Glutamatergic neuron (in vitro differentiated cells): ENCODE measurements at regions not wholly inside any gene's neighbourhood (a gene's known extent, or its start where the extent isn't known, plus 50 kb on each side); places are given as distances from the start of the nearest gene placed in this dataset.

ENCODE experiments used
- DNase-seq: peaks from one replicate; pipeline ENCODE4 v3.0.0; 2022
- H3K27ac Mint-ChIP-seq: one replicate; pipeline ENCODE4 v1.8.0; 2020; ENCODE audit warnings: mild to moderate bottlenecking, mixed read lengths, inconsistent platforms; ENCODE audit not compliant: unreplicated experiment
- H3K27me3 Mint-ChIP-seq: one replicate; pipeline ENCODE4 v1.8.0; 2020; ENCODE audit warnings: mild to moderate bottlenecking, moderate library complexity, mixed read lengths, inconsistent platforms; ENCODE audit not compliant: unreplicated experiment
- H3K36me3 Mint-ChIP-seq: one replicate; pipeline ENCODE4 v1.8.0; 2020; ENCODE audit warnings: mild to moderate bottlenecking, mixed read lengths, inconsistent platforms; ENCODE audit not compliant: unreplicated experiment
- H3K4me1 Mint-ChIP-seq: one replicate; pipeline ENCODE4 v1.8.0; 2020; ENCODE audit warnings: mild to moderate bottlenecking, low read depth, mixed read lengths, inconsistent platforms; ENCODE audit not compliant: unreplicated experiment
- H3K4me3 Mint-ChIP-seq: one replicate; pipeline ENCODE4 v1.8.0; 2020; ENCODE audit warnings: mild to moderate bottlenecking, mixed read lengths, inconsistent platforms; ENCODE audit not compliant: unreplicated experiment
- H3K9me3 Mint-ChIP-seq: one replicate; pipeline ENCODE4 v1.8.0; 2020; ENCODE audit warnings: mild to moderate bottlenecking, moderate library complexity, mixed read lengths, inconsistent platforms; ENCODE audit not compliant: unreplicated experiment
- TF ChIP-seq, protein P1 (sequence below): fragments of 200-600 bp; sonication (generic); IDR thresholded peaks from one replicate; pipeline ENCODE4 v1.5.0; 2021; ENCODE audit not compliant: partially characterized antibody, unreplicated experiment

DNA sequence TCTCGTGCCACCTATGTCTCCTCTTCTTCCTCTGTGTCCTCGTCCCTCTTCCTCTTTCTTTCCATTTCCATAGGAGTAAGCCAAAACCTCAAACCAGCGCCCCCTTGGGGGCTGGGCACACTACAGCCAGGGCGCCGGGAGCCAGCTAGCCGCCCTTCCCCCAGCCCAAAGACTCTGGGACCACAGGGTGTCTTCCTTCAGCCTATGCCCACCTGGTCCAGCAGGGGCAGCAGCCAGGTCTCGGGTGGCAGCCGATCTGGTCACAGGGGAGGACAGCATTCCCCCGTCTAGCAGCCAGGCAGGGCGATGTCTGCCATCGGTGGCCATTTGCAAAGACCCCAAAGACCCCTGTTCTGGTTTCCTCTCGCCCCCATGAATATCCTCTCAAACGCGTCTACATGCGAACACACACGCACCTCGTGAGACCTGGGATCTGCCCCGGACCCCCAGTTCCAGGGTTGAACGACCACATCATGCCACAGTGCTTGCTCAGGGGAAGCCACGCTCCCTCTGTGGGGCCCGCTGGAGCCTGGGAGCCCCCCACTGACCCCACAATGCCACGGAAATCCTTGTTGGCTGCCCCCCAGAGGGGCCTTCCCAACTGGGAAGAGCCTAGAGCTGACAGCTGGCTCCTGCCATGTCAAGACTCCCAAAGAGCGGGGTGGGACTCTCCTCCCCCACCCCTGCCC, 546.0 kb upstream of the CCDC179 start:
- TF ChIP-seq, protein P1, sequence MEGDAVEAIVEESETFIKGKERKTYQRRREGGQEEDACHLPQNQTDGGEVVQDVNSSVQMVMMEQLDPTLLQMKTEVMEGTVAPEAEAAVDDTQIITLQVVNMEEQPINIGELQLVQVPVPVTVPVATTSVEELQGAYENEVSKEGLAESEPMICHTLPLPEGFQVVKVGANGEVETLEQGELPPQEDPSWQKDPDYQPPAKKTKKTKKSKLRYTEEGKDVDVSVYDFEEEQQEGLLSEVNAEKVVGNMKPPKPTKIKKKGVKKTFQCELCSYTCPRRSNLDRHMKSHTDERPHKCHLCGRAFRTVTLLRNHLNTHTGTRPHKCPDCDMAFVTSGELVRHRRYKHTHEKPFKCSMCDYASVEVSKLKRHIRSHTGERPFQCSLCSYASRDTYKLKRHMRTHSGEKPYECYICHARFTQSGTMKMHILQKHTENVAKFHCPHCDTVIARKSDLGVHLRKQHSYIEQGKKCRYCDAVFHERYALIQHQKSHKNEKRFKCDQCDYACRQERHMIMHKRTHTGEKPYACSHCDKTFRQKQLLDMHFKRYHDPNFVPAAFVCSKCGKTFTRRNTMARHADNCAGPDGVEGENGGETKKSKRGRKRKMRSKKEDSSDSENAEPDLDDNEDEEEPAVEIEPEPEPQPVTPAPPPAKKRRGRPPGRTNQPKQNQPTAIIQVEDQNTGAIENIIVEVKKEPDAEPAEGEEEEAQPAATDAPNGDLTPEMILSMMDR: no peak
- no peak overlapping the region for H3K4me3 Mint-ChIP-seq
- no peak overlapping the region for H3K27ac Mint-ChIP-seq
- no peaks in the 10 kb centered on the region for H3K4me1 Mint-ChIP-seq
- peaks cover 3% of the 10 kb centered on the region for H3K27me3 Mint-ChIP-seq
- no peak for DNase-seq
- H3K9me3 Mint-ChIP-seq: peaks cover 10% of the 10 kb centered on the region
- H3K36me3 Mint-ChIP-seq: peaks cover 4% of the 10 kb centered on the region

DNA sequence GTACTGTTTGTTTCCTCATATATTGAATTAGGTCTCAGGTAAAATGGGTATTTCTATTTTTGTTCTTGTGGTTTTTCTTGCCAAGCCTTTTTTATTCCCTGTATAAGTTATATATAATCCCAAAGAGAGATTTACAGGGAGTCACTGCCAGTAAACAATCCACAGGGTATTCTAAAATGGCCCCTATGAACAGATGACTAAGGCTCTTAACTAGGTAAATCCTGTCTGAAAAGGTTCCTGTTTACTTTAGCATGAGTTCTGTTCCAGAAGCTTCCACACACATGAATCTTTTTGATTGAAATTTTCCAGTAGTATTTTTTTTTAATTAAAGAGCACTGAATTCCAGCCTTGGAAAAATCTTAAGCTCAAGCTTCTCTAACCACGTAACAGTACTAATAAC, 552.8 kb upstream of the CCDC179 start:
- Mint-ChIP-seq H3K36me3 (peaks cover 5% of the 10 kb centered on the region), H3K4me1 (no peaks in the 10 kb centered on the region), H3K27me3 (peaks cover 3% of the 10 kb centered on the region), H3K27ac (no peak overlapping the region), H3K4me3 (no peak overlapping the region), H3K9me3 (peaks cover 4% of the 10 kb centered on the region)
- TF ChIP-seq, protein P1: no peak
- no peak for DNase-seq

DNA sequence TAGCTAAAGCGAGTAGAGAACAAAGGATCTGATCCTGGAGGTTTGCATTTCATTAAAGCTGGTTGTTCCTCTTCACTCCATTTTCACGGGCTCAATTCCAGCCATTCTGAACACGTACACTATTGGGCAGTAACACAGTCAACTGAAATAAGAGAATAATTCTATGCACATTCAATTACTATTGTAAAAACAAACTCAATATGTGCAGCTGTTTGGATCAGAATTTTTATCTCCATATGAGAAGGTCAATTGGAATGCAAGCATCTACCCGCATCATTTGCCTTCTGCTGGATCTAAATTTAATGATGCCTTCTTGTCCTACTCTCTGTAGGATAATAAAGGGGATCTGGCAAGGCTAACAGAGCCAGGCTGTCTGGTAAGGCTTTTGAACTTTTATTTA, 562.8 kb upstream of the CCDC179 start:
- TF ChIP-seq, protein P1: no peak
- Mint-ChIP-seq H3K27ac (no peak overlapping the region), H3K4me1 (peaks cover 19% of the 10 kb centered on the region), H3K9me3 (no peaks in the 10 kb centered on the region), H3K4me3 (no peak overlapping the region), H3K27me3 (no peaks in the 10 kb centered on the region), H3K36me3 (no peaks in the 10 kb centered on the region)
- DNase-seq: no peak

DNA sequence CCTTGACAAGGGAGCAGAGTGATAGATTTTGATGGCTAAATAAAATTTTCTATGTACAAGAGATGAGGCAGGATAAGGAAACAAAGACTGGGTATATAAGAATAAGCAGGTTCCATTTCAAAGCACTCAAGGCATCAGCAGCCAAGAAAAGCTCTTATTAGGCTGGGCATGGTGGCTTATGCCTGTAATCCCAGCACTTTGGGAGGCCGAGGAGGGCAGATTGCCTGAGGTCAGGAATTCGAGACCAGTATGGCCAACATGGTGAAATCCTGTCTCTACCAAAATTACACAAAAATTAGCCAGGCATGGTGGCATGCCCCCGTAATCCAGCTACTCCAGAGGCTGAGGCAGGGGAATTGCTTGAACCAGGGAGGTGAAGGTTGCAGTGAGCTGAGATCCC, 563.4 kb upstream of the CCDC179 start:
- no peaks in the 10 kb centered on the region for H3K27me3 Mint-ChIP-seq
- no peak overlapping the region for H3K27ac Mint-ChIP-seq
- no peak for DNase-seq
- no peak overlapping the region for H3K4me3 Mint-ChIP-seq
- peaks cover 19% of the 10 kb centered on the region for H3K4me1 Mint-ChIP-seq
- H3K9me3 Mint-ChIP-seq: no peaks in the 10 kb centered on the region
- TF ChIP-seq, protein P1: no peak
- no peaks in the 10 kb centered on the region for H3K36me3 Mint-ChIP-seq

DNA sequence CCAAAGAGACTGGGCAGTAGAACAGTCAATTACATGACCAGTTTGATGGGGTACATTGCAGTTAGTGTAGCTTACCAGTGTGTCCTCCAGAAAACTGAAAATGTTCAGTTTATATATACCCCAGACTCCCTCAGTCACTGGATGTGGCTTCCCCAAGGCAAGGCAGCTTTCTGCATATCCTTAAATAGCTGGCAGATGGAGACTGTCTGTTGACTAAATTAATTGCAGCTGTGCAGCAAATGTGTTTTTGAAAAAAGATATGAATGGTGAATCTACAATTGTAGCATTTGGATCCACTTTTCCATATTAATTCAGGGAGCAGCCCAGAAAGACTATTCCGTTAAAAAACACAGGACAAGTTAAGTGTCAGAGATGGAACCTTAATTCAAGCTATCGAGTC, 565.1 kb upstream of the CCDC179 start:
- H3K27me3 Mint-ChIP-seq: no peaks in the 10 kb centered on the region
- peak overlapping the region; percentile 54 for H3K27ac Mint-ChIP-seq
- no peaks in the 10 kb centered on the region for H3K36me3 Mint-ChIP-seq
- DNase-seq: no peak
- TF ChIP-seq, protein P1: no peak
- no peaks in the 10 kb centered on the region for H3K9me3 Mint-ChIP-seq
- H3K4me1 Mint-ChIP-seq: peaks cover 19% of the 10 kb centered on the region
- no peak overlapping the region for H3K4me3 Mint-ChIP-seq
